ENCODE measurements at regions not wholly inside any gene's neighbourhood (a gene's known extent, or its start where the extent isn't known, plus 50 kb on each side); places are given as distances from the start of the nearest gene placed in this dataset.
"Not testable (repeated sequence)": the region's sequence is repeated elsewhere in the genome, so short reads cannot be mapped to it uniquely, and the experiment has no call there.

DNA sequence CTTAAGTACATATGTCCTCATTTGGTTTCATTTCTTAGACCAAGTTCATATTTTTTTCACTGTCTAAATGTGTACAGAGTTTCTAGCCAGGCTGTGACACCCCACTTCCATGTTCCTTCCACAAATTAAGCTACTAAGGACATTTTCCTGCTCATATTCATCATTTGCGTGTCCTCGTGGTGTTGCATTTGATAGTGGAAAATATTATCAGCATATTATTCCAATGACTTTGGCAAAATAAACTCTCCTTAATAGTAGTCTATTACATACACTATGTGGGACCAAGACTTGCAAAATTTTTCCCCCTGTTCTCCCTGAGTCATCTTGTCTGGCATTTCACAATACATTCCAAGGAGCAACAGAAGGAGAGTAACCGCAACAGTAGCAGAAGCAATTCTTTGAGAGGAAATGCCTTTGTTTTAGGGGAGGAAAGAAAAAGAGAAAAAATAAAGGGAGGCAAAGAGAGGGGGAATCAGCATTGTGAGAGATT, 599.2 kb downstream of the COL12A1 start:
- DNase-seq (no peak), ATAC-seq (no peak)
- Mint-ChIP-seq H3K4me3 (no peak overlapping the region), H3K27ac (no peak overlapping the region), H3K9me3 (no peaks in the 10 kb centered on the region), H3K27me3 (no peaks in the 10 kb centered on the region), H3K4me1 (no peaks in the 10 kb centered on the region), H3K36me3 (no peaks in the 10 kb centered on the region)
- POLR2A ChIA-PET = no interaction called here

DNA sequence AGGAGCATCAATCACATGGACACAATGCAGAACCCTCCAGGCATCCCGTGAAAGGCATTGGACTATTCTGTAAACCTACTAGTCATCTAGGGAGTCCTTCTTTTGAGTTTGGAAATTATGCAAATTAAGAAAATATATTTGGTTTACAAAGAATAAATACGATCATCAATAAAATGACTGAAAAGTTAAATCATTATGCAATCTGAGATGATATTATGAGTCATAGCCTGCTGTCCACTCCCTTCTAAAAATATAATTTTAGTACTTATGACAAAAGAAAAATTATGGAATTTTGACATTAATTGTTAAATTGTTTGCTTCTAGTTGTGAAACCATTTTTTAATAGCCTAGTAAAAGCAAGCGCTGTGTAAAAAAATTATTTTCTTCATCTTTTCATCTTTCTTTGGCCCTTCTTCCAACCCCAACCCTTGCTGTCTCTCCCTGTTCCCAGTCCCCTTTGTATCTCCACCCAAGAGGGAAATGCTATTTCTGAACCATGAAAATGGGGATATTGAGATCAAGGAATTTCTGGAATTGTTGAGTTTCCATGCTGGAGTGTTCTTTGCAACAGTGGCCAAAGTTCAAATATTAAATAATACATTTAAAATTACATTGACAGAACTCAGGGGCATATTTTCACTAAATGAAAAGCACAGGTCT, 599.8 kb downstream of the COL12A1 start:
- H3K4me1 Mint-ChIP-seq = no peaks in the 10 kb centered on the region
- no peak for DNase-seq
- POLR2A ChIA-PET = no interaction called here
- H3K27ac Mint-ChIP-seq = no peak overlapping the region
- no peaks in the 10 kb centered on the region for H3K27me3 Mint-ChIP-seq
- no peak overlapping the region for H3K4me3 Mint-ChIP-seq
- no peaks in the 10 kb centered on the region for H3K9me3 Mint-ChIP-seq
- no peak for ATAC-seq
- no peaks in the 10 kb centered on the region for H3K36me3 Mint-ChIP-seq

DNA sequence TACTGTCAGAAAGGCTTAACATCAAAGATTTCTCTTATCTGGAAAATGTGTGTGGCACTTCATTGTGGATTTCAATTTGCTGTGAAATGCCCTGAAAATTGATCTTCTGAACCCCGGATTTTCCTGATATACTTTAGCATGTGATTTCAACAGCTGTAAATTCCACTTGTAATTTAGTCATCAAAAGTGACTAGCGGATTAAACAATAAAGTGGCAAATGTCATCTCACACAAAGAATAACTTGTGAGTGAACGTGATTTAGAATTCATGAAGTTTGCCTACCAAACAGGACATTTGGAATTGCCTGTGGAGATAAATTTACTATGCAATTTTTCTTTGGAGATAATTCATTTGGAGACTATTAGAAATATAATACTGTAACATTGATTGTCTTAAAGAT, 601.6 kb downstream of the COL12A1 start:
- DNase-seq (no peak), ATAC-seq (no peak)
- no peak overlapping the region for H3K4me3 Mint-ChIP-seq
- H3K27me3 Mint-ChIP-seq = no peaks in the 10 kb centered on the region
- H3K9me3 Mint-ChIP-seq = no peaks in the 10 kb centered on the region
- POLR2A ChIA-PET = no interaction called here
- H3K27ac Mint-ChIP-seq = no peak overlapping the region
- no peaks in the 10 kb centered on the region for H3K4me1 Mint-ChIP-seq
- H3K36me3 Mint-ChIP-seq = no peaks in the 10 kb centered on the region

DNA sequence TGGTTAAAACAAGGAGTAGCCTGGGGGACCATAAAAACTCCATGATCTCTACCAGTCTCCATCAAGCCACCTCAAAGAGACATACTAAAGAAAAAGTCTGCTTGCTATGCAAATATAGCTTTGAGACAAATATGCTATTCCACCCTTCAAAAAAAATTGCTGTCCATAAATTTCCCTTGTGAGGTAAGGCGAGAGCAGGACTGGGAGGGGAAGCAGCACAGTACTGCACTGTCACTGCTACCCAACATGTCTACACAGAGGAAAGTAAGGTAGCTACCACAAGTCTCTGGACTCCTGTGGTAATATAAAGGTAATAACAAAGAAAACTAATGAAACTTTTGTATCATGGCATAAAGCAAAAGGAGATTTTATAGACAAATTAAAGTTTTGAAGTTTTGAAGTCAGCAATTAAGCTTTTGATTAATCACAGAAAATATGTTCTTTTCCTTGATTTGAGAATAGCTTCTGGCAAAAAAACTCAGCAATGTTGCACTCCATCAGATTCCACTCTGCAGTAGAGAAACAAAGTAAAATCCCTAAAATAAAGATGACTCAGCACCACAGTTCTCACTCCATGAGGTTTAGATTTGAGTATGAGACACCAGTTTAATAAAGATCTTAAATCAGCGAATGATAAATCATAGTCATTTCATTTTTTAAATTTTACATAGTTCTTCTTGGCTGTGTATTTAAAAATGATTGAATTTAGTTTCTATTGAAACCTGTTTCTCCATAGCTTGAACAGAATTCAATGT, 602.4 kb downstream of the COL12A1 start:
- Mint-ChIP-seq H3K27me3 (no peaks in the 10 kb centered on the region), H3K4me1 (no peaks in the 10 kb centered on the region), H3K4me3 (no peak overlapping the region), H3K9me3 (no peaks in the 10 kb centered on the region), H3K27ac (no peak overlapping the region), H3K36me3 (no peaks in the 10 kb centered on the region)
- no peak for ATAC-seq
- POLR2A ChIA-PET = no interaction called here
- no peak for DNase-seq

DNA sequence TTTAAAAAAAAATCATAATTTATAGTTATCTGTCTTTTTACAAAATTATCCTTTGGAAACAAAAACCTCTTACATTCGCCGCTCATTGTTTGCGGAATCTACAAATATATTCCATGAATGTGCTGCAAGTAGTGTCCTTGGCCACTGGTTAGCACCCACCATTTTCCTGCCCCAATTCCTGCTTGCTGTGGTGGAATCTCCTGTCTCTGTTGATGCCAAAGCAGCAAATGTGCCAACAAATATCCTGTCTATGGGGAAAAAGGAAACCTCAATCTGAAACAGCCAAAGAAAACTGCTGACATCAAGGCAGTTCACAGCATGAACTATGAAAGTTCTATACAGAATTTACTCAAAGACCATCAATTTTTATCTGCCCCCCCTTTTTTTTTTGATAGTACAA, 603.6 kb downstream of the COL12A1 start:
- no peaks in the 10 kb centered on the region for H3K36me3 Mint-ChIP-seq
- no peak overlapping the region for H3K27ac Mint-ChIP-seq
- ATAC-seq (no peak), DNase-seq (no peak)
- H3K4me1 Mint-ChIP-seq = no peaks in the 10 kb centered on the region
- H3K27me3 Mint-ChIP-seq = no peaks in the 10 kb centered on the region
- no peaks in the 10 kb centered on the region for H3K9me3 Mint-ChIP-seq
- no peak overlapping the region for H3K4me3 Mint-ChIP-seq
- POLR2A ChIA-PET = no interaction called here

DNA sequence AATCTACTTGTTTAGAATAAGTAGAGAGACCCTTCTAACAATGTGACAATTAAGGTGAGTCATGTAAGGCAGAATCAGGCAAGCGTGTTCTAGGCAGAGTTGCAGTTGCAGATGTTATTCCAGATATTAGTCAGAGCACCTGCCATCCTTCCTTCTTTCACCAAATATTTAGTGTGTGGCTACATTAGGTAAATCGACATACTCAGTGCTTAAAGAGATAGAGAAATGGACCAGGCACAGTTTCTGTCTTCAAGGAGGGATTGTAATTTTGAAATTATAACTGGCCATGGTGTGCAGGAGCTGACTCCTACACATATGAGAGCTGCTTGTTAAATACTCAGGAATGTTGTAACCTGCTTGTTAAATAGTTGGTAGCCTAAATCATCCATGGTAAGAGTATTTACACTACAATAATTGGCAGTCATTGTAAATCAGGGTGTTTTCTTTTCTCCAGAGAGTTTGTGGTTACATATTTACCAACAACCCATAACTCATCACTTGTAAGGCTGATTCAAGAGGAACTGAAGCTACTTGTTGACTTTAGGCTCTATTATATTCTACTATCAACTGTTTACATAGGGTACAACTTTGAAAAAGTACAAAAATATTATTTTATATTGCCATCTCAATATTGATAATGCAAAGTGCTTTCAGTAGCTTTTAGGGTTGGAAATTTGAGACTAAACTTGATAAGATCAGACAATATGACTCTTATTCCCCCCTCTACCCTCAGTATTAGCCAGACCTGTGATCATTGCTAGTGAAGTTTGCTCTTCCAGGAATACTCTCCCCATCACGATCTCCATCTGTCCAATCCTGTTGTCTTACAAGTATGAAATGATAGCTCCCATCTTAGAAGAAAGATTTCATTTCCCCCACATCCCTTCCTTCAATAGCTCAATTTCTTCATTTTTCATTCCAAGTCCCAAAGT, 607.1 kb downstream of the COL12A1 start:
- POLR2A ChIA-PET = no interaction called here
- DNase-seq = no peak
- Mint-ChIP-seq H3K4me3 (no peak overlapping the region), H3K27ac (no peak overlapping the region), H3K4me1 (no peaks in the 10 kb centered on the region), H3K36me3 (no peaks in the 10 kb centered on the region), H3K9me3 (no peaks in the 10 kb centered on the region), H3K27me3 (no peaks in the 10 kb centered on the region)
- no peak for ATAC-seq

DNA sequence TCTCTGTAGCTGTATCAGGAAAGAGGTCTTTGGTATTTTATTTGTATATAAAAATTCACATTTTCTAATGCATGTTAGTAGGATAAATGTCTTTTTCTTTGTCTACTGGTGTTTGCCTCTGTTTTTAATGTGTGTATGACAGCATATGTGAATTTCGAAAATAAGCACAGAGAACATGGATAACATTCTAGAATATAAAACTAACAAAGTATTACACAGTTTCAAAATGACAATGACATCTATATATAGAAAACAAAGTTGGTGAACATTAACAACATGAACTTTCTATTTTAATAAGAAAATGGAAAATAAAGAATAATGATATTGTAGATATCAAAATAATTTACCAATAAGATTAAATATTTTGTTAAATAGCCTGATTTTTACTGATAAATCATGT, 608.0 kb downstream of the COL12A1 start:
- no peak for ATAC-seq
- no peak for DNase-seq
- no peak overlapping the region for H3K4me3 Mint-ChIP-seq
- H3K4me1 Mint-ChIP-seq = no peaks in the 10 kb centered on the region
- no peak overlapping the region for H3K27ac Mint-ChIP-seq
- POLR2A ChIA-PET = no interaction called here
- H3K9me3 Mint-ChIP-seq = peaks cover 0 to 7% (median 3%) of the 10 kb centered on the region in 9 donors
- H3K36me3 Mint-ChIP-seq = no peaks in the 10 kb centered on the region
- H3K27me3 Mint-ChIP-seq = no peaks in the 10 kb centered on the region

DNA sequence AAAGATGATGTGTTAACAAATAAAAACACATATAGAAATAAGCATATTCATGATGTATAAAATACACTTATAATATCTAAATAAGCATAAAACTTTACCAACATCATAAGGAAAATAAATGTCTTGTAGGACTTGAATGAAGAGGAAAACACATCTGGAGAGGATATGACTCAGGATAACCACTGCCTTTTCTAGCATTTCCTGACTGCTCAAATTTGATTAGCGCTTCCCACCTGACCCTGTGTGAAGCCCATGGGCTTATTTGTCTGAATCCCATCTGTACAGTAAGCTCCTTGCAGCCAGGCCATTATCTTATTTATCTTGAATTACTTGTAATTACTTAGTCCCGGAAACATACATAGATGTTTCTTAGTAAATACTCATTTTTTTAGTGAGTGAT, 608.6 kb downstream of the COL12A1 start:
- H3K36me3 Mint-ChIP-seq = no peaks in the 10 kb centered on the region
- no peaks in the 10 kb centered on the region for H3K27me3 Mint-ChIP-seq
- no peak overlapping the region for H3K4me3 Mint-ChIP-seq
- DNase-seq (no peak), ATAC-seq (no peak)
- no peak overlapping the region for H3K27ac Mint-ChIP-seq
- POLR2A ChIA-PET = no interaction called here
- H3K9me3 Mint-ChIP-seq = peaks cover 0 to 13% (median 3%) of the 10 kb centered on the region in 9 donors
- H3K4me1 Mint-ChIP-seq = no peaks in the 10 kb centered on the region

DNA sequence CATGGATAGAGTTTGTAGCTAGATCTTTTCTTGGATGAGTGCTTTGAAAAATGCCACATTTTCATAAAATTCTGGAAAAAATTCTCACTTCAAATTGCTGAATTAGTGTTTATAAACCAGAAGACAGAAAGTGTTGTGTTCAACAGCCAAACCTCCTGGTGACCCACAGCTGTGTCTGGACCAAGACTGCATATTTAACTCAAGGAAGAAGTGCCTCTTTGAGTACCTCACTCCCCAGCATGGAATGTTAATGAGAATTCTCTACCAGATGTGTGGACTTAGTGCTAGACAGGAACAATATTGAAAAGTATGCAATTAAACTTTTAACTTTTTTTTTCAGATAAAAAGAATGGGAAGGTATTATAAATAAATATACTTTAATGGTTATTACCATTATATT, 609.3 kb downstream of the COL12A1 start:
- H3K4me1 Mint-ChIP-seq = no peaks in the 10 kb centered on the region
- DNase-seq (no peak), ATAC-seq (no peak)
- POLR2A ChIA-PET = no interaction called here
- H3K9me3 Mint-ChIP-seq = peaks cover 0 to 18% (median 3%) of the 10 kb centered on the region in 9 donors
- no peak overlapping the region for H3K27ac Mint-ChIP-seq
- H3K4me3 Mint-ChIP-seq = no peak overlapping the region
- H3K36me3 Mint-ChIP-seq = no peaks in the 10 kb centered on the region
- H3K27me3 Mint-ChIP-seq = no peaks in the 10 kb centered on the region

DNA sequence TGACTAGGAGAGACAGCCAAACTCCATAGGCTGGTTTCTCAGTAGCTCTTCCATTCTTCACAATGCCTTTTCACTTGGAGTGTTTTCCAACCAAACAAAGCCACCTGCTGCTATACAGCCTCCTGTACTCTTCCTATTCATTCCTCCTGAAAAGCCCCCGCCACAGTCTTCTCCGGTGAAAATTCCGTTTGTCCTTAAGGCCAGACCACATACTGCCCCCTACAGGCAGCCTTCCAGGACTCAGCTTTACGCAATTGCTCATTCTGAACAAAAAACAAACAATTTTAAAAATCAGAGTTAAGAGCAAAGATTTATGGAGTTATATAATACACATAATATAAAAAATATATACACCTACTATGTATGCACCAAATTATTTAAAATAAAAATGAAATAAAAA, 611.5 kb downstream of the COL12A1 start:
- H3K27ac Mint-ChIP-seq, H3K27me3 Mint-ChIP-seq, POLR2A ChIA-PET, H3K4me1 Mint-ChIP-seq, H3K4me3 Mint-ChIP-seq, ATAC-seq, H3K36me3 Mint-ChIP-seq, DNase-seq: not testable (repeated sequence)
- H3K9me3 Mint-ChIP-seq = peaks cover 0 to 31% (median 3%) of the 10 kb centered on the region in 9 donors

DNA sequence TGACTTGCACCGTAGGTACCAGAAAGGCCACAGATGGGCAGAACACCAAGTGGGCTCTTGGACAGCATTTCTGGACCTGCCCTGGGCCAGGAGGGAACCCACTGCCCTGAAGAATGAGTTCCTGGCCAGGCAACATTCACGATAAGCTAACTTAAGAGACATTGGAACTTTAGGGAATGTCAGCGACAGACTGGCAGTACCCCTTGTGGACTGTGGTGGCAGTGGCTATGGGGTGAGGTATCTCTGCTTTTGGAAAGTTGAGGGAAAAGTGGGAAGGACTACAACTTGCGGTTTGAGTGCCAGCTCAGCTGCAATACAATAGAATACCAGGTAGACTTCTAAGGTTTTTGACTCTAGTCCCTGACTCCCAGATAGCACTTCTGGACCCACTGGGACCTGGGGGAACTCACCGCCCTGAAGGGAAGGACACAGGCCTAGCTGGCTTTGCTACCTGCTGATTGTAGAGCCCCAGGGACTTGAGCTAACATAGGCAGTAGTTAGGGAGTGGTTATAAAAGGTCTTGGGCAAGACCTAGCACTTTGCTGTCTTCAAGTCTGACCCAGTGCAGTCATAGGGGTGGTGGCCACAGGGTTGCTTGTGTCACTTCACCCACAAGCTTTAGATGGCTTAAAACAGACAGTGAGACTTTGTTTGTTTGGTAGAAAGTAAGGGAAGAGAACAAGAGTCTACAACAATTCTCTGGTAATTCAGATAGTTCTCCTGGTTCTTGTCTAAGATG, 617.6 kb downstream of the COL12A1 start:
- no peaks in the 10 kb centered on the region for H3K4me1 Mint-ChIP-seq
- H3K27me3 Mint-ChIP-seq = no peaks in the 10 kb centered on the region
- no peak overlapping the region for H3K27ac Mint-ChIP-seq
- peaks cover 0 to 36% (median 3%) of the 10 kb centered on the region in 9 donors for H3K9me3 Mint-ChIP-seq
- H3K4me3 Mint-ChIP-seq = no peak overlapping the region
- no peak for DNase-seq
- no peaks in the 10 kb centered on the region for H3K36me3 Mint-ChIP-seq
- POLR2A ChIA-PET = no interaction called here
- no peak for ATAC-seq

DNA sequence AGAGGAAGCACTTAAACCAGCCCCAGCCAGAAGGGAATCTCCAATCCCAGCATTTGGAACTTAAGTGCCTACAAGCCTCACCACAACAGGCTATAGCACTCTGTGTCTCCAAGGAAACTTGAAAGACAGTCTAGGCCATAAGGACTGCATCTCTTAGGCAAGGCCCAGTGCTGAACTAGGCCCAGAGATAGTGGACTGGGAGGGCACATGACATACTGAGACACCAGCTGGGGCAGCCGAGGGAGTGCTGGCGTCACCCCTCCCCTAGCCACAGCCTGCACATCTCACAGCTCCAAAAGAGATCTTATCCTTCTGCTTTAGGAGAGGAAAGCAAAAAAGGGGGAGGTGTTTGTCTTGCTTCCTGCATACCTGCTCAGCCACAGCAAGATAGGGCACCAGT, 618.5 kb downstream of the COL12A1 start:
- ATAC-seq (no peak), DNase-seq (no peak)
- H3K36me3 Mint-ChIP-seq = no peaks in the 10 kb centered on the region
- H3K4me1 Mint-ChIP-seq = no peaks in the 10 kb centered on the region
- H3K4me3 Mint-ChIP-seq = no peak overlapping the region
- no peak overlapping the region for H3K27ac Mint-ChIP-seq
- POLR2A ChIA-PET = no interaction called here
- H3K27me3 Mint-ChIP-seq = no peaks in the 10 kb centered on the region
- H3K9me3 Mint-ChIP-seq = peaks cover 0 to 27% (median 0%) of the 10 kb centered on the region in 9 donors

DNA sequence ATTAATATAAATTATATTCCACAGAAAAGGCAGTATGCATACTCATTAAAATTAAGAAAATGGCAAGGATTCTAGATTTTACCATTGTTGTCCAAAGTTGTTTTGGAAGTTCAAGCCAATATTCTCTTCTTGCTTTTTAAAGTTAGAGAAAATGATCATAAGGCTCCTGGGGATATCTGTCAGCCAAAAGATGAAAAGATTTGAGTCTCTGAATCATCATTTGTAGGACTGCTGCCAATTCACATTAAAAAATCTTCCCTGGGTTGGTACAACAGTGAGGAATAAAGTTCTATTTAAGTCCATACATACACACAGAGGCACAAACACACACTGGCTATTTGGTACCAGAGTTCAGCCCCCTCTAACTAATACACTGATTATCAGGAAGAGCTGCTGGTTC, 620.1 kb downstream of the COL12A1 start:
- no peak for DNase-seq
- H3K27me3 Mint-ChIP-seq = no peaks in the 10 kb centered on the region
- ATAC-seq = no peak
- peaks cover 0 to 12% (median 0%) of the 10 kb centered on the region in 9 donors for H3K9me3 Mint-ChIP-seq
- no peak overlapping the region for H3K27ac Mint-ChIP-seq
- H3K4me1 Mint-ChIP-seq = no peaks in the 10 kb centered on the region
- H3K36me3 Mint-ChIP-seq = no peaks in the 10 kb centered on the region
- no peak overlapping the region for H3K4me3 Mint-ChIP-seq
- POLR2A ChIA-PET = no interaction called here
